Endodermal cell (in vitro differentiated cells): ENCODE measurements at regions not wholly inside any gene's neighbourhood (a gene's known extent, or its start where the extent isn't known, plus 50 kb on each side); places are given as distances from the start of the nearest gene placed in this dataset.
"Not testable (repeated sequence)": the region's sequence is repeated elsewhere in the genome, so short reads cannot be mapped to it uniquely, and the experiment has no call there.

Source experiments
- DNase-seq: peaks from one replicate; pipeline ENCODE4 v3.0.0-alpha.2; 2017
- H3K27ac ChIP-seq: 2 replicates; pipeline ENCODE4 v1.5.1; 2013; ENCODE audit warnings: mild to moderate bottlenecking, low read depth, low read length, moderate library complexity
- H3K27me3 ChIP-seq: 2 replicates; pipeline ENCODE4 v1.6.1; 2013; ENCODE audit warnings: mild to moderate bottlenecking, low read length, moderate library complexity; ENCODE audit not compliant: insufficient read depth, control insufficient read depth, poor library complexity, severe bottlenecking
- H3K36me3 ChIP-seq: 2 replicates; pipeline ENCODE4 v1.7.0; 2013; ENCODE audit warnings: mild to moderate bottlenecking, low read length, moderate library complexity; ENCODE audit not compliant: control insufficient read depth, insufficient read depth
- H3K4me1 ChIP-seq: one replicate; pipeline ENCODE4 v1.7.0; 2013; ENCODE audit warnings: low read length; ENCODE audit not compliant: control insufficient read depth, insufficient read depth
- H3K4me3 ChIP-seq: 2 replicates; pipeline ENCODE4 v1.5.1; 2013; ENCODE audit warnings: mild to moderate bottlenecking, low read length, moderate library complexity
- H3K9ac ChIP-seq: 2 replicates; pipeline ENCODE4 v1.6.1; 2013; ENCODE audit warnings: mild to moderate bottlenecking, low read length, moderate library complexity; ENCODE audit not compliant: poor library complexity, severe bottlenecking; ENCODE audit errors: extremely low read depth
- H3K9me3 ChIP-seq: 2 replicates; pipeline ENCODE4 v1.6.1; 2013; ENCODE audit warnings: mild to moderate bottlenecking, low read length, moderate library complexity; ENCODE audit not compliant: control insufficient read depth
- H3K27ac Mint-ChIP-seq: 2 replicates; pipeline ENCODE4 v1.8.0; 2020; ENCODE audit warnings: mixed read lengths
- H3K27me3 Mint-ChIP-seq: 2 replicates; pipeline ENCODE4 v1.8.0; 2021; ENCODE audit warnings: mild to moderate bottlenecking, mixed read lengths; ENCODE audit not compliant: insufficient read depth
- H3K36me3 Mint-ChIP-seq: 2 replicates; pipeline ENCODE4 v1.8.0; 2020; ENCODE audit warnings: low read depth, mixed read lengths
- H3K4me1 Mint-ChIP-seq: 2 replicates; pipeline ENCODE4 v1.8.0; 2020; ENCODE audit warnings: mixed read lengths
- H3K4me3 Mint-ChIP-seq: 2 replicates; pipeline ENCODE4 v1.8.0; 2020; ENCODE audit warnings: mild to moderate bottlenecking, moderate library complexity, mixed read lengths
- H3K9me3 Mint-ChIP-seq: 2 replicates; pipeline ENCODE4 v1.8.0; 2020; ENCODE audit warnings: mild to moderate bottlenecking, mixed read lengths
- WGBS, 2 experiments: methylation state at CpG; one replicate each; pipeline versions ENCODE4 v1.1.5 to v1.1.7; 2013; ENCODE audit warnings: missing lambda C conversion rate in 2 of 2, mixed read lengths in 1 of 2; ENCODE audit not compliant: insufficient coverage in 1 of 2, insufficient read length in 1 of 2; 5-methylcytosine and 5-hydroxymethylcytosine counted together
- TF ChIP-seq, protein P1 (sequence below): fragments of 200-600 bp; sonication (generic); conservative IDR thresholded peaks from 2 replicates; pipeline ENCODE4 v1.5.0; 2021; ENCODE audit warnings: antibody characterized with exemption, mild to moderate bottlenecking

DNA sequence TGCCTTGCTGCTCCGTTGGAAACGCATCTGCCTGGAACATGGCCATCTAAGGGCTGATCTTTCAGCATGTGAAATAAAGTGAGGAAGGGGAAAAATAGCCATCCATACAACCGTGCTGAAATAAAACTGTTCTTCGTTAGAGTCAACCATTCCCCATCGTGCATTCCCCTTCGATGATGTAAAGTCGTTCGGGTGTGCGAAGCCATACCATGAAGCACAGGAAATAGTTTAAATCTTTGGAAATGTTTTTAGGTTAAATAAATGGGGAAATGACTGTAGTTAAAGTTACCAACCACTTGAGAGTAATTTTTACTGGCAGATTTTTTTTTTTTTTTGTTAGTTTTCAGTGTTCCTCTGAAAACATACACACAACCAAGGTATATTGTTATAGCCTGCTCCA lies 302.5 kb downstream of the SH3GL2 start:
- no peak for DNase-seq
- Histone ChIP-seq H3K27ac (no peak overlapping the region), H3K27me3 (no peaks in the 10 kb centered on the region), H3K9ac (no peak overlapping the region), H3K36me3 (no peaks in the 10 kb centered on the region), H3K9me3 (no peaks in the 10 kb centered on the region), H3K4me1 (no peaks in the 10 kb centered on the region), H3K4me3 (no peak overlapping the region)
- TF ChIP-seq, protein P1, sequence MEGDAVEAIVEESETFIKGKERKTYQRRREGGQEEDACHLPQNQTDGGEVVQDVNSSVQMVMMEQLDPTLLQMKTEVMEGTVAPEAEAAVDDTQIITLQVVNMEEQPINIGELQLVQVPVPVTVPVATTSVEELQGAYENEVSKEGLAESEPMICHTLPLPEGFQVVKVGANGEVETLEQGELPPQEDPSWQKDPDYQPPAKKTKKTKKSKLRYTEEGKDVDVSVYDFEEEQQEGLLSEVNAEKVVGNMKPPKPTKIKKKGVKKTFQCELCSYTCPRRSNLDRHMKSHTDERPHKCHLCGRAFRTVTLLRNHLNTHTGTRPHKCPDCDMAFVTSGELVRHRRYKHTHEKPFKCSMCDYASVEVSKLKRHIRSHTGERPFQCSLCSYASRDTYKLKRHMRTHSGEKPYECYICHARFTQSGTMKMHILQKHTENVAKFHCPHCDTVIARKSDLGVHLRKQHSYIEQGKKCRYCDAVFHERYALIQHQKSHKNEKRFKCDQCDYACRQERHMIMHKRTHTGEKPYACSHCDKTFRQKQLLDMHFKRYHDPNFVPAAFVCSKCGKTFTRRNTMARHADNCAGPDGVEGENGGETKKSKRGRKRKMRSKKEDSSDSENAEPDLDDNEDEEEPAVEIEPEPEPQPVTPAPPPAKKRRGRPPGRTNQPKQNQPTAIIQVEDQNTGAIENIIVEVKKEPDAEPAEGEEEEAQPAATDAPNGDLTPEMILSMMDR = no peak
- Mint-ChIP-seq H3K36me3 (no peaks in the 10 kb centered on the region), H3K4me3 (no peak overlapping the region), H3K9me3 (no peaks in the 10 kb centered on the region), H3K27ac (no peak overlapping the region), H3K4me1 (no peaks in the 10 kb centered on the region), H3K27me3 (no peaks in the 10 kb centered on the region)
- 93 to 94% methylated on average over 9 of the region's 9 CpGs for WGBS, 2 experiments

DNA sequence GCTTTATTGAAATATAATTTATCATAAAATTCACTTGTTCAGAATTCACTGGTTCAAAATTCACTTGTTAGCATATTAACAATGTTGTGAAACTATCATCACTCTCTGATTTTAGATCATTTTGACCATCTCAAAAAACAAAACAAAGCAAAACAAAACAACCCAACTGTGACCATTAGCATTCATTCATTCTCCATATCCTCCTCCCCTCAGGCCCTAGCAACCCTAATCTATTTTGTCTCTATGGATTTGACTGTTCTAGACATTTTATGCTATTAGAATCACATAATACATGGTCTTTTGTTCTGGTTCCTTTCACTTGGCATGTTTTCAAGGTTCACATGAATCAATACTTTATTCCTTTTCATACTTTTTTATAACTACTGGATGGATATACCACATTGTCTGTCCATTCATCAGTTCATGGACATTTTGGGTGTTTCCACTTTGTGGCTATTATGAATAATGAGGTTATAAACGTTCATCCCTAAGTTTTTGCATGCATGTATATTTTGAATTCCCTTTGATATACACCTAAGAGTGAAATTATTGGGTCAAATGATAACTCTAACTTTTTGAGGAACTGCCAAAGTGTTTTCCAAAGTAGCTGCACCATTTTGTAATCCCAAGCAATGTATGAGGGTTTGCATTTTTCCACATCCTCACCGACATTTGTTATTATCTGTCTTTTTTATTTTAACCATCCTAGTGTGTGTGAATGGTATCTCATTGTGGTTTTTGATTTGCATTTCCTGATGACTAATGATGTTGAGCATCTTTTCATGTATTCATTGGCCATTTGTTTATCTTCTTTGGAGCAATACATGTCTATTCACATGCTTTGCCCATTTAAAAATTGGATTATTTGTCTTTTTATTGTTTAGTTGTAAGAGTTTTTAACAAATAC lies 304.1 kb downstream of the SH3GL2 start:
- DNase-seq = no peak
- TF ChIP-seq, protein P1 = no peak
- no peak overlapping the region for H3K4me3 ChIP-seq
- WGBS, 2 experiments = 76% methylated on average over 1 of the region's 2 CpGs; no CpG with 5 or more reads in 1 of the 2 experiments
- H3K27me3 Mint-ChIP-seq = no peaks in the 10 kb centered on the region
- no peaks in the 10 kb centered on the region for H3K27me3 ChIP-seq
- no peak overlapping the region for H3K27ac ChIP-seq
- H3K4me1 Mint-ChIP-seq = no peaks in the 10 kb centered on the region
- H3K36me3 Mint-ChIP-seq = no peaks in the 10 kb centered on the region
- no peak overlapping the region for H3K4me3 Mint-ChIP-seq
- H3K9me3 Mint-ChIP-seq = no peaks in the 10 kb centered on the region
- H3K27ac Mint-ChIP-seq = no peak overlapping the region
- H3K4me1 ChIP-seq = no peaks in the 10 kb centered on the region
- no peaks in the 10 kb centered on the region for H3K36me3 ChIP-seq
- H3K9ac ChIP-seq = no peak overlapping the region
- H3K9me3 ChIP-seq = no peaks in the 10 kb centered on the region

- Mint-ChIP-seq H3K36me3 (no peaks in the 10 kb centered on the region), H3K4me3 (no peak overlapping the region), H3K4me1 (no peaks in the 10 kb centered on the region), H3K9me3 (no peaks in the 10 kb centered on the region), H3K27me3 (peaks cover 2% of the 10 kb centered on the region), H3K27ac (no peak overlapping the region)
- no peaks in the 10 kb centered on the region for H3K36me3 ChIP-seq
- no peak overlapping the region for H3K27ac ChIP-seq
- H3K27me3 ChIP-seq = no peaks in the 10 kb centered on the region
- no peaks in the 10 kb centered on the region for H3K9me3 ChIP-seq
- no peak overlapping the region for H3K9ac ChIP-seq
- no peaks in the 10 kb centered on the region for H3K4me1 ChIP-seq
- TF ChIP-seq, protein P1 = no peak
- DNase-seq = no peak
- WGBS, 2 experiments = 95 to 97% methylated on average over 3 to 4 of the region's 4 CpGs
- H3K4me3 ChIP-seq = no peak overlapping the region
These were observed 309.2 kb downstream of the SH3GL2 start for GRCh38 chr9:17888066-17888465.

DNA sequence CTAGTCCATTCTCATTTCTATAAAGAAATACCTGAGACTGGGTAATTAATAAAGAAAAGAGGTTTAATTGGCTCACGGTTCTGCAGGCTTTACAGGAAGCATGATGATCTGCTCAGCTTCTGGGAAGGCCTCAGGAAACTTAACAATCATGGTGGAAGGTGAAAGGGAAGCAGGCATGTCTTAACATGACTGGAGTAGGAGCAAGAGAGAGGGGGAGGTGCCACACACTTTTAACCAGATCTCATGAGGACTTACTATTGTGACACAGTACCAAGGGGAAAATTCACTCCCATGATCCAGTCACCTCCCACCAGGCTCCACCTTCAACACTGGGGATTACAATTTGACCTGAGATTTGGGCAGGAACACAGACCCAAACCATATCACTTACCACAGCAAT lies 310.1 kb downstream of the SH3GL2 start:
- not testable (repeated sequence) for H3K27me3 ChIP-seq, H3K9me3 ChIP-seq, H3K27ac Mint-ChIP-seq, H3K9me3 Mint-ChIP-seq, H3K27ac ChIP-seq, H3K36me3 ChIP-seq, H3K9ac ChIP-seq, H3K4me1 ChIP-seq, H3K27me3 Mint-ChIP-seq, H3K36me3 Mint-ChIP-seq, H3K4me3 Mint-ChIP-seq, H3K4me3 ChIP-seq, H3K4me1 Mint-ChIP-seq, DNase-seq
- WGBS, 2 experiments = 95 to 100% methylated on average over 1 of the region's 1 CpG
